Epithelial cell of esophagus (primary cell): ENCODE measurements at regions not wholly inside any gene's neighbourhood (a gene's known extent, or its start where the extent isn't known, plus 50 kb on each side); places are given as distances from the start of the nearest gene placed in this dataset.

ENCODE experiments used
- DNase-seq: peaks from one replicate; pipeline ENCODE4 v3.0.0; 2010; ENCODE audit warnings: low read depth
- H3K4me3 ChIP-seq: 2 replicates; pipeline ENCODE4 v1.5.1; 2011; ENCODE audit warnings: mild to moderate bottlenecking, low read length, control low read depth
- CTCF ChIP-seq: IDR thresholded peaks from 2 replicates; pipeline ENCODE4 v1.5.1; 2011; ENCODE audit warnings: low read depth, mild to moderate bottlenecking, low read length, control low read depth, inconsistent platforms; ENCODE audit not compliant: insufficient read depth; ENCODE audit errors: missing control alignments

- no peak for DNase-seq
- H3K4me3 ChIP-seq: no peak overlapping the region
- no peak for TF ChIP-seq CTCF
These were observed 257.1 kb downstream of the ADAMTS20 start for GRCh38 chr12:43294916-43295315.

- no peak overlapping the region for H3K4me3 ChIP-seq
- no peak for DNase-seq
- TF ChIP-seq CTCF: no peak
These were observed 257.9 kb downstream of the ADAMTS20 start for GRCh38 chr12:43294147-43294546.

- no peak overlapping the region for H3K4me3 ChIP-seq
- DNase-seq: no peak
- TF ChIP-seq CTCF: no peak
These were observed 258.6 kb downstream of the ADAMTS20 start for GRCh38 chr12:43293396-43293795.

- H3K4me3 ChIP-seq: no peak overlapping the region
- peak; percentile 56 for DNase-seq
- no peak for TF ChIP-seq CTCF
These were observed 259.3 kb downstream of the ADAMTS20 start for GRCh38 chr12:43292699-43293098.

GRCh38 chr12:43291516-43291915 lies 260.5 kb downstream of the ADAMTS20 start:
- TF ChIP-seq CTCF: no peak
- no peak overlapping the region for H3K4me3 ChIP-seq
- DNase-seq: peak; percentile 46

GRCh38 chr12:43290836-43291235 lies 261.2 kb downstream of the ADAMTS20 start:
- TF ChIP-seq CTCF: no peak
- no peak for DNase-seq
- H3K4me3 ChIP-seq: no peak overlapping the region

- DNase-seq: no peak
- no peak overlapping the region for H3K4me3 ChIP-seq
- no peak for TF ChIP-seq CTCF
These were observed 262.6 kb downstream of the ADAMTS20 start for GRCh38 chr12:43289426-43289801.
